Neural progenitor cell (in vitro differentiated cells): ENCODE measurements at regions not wholly inside any gene's neighbourhood (a gene's known extent, or its start where the extent isn't known, plus 50 kb on each side); places are given as distances from the start of the nearest gene placed in this dataset.

Experiments used
- DNase-seq: peaks from one replicate; pipeline ENCODE4 v3.0.0-alpha.2; 2016; ENCODE audit warnings: low spot score
- H2AFZ ChIP-seq: fragments of 200-600 bp; sonication (generic); replicated peaks from 2 replicates; pipeline ENCODE4 v1.6.1; 2016; ENCODE audit warnings: antibody characterized with exemption
- H3F3A ChIP-seq: fragments of 200-600 bp; sonication (generic); 2 replicates; pipeline ENCODE4 v1.6.1; 2016; ENCODE audit warnings: antibody characterized with exemption, low read depth
- H3K27ac ChIP-seq: fragments of 200-600 bp; sonication (generic); 2 replicates; pipeline ENCODE4 v1.5.1; 2016; ENCODE audit warnings: mild to moderate bottlenecking
- H3K27me3 ChIP-seq: fragments of 200-600 bp; sonication (generic); 2 replicates; pipeline ENCODE4 v1.6.1; 2016; ENCODE audit warnings: mild to moderate bottlenecking, moderate library complexity
- H3K36me3 ChIP-seq: fragments of 200-600 bp; sonication (generic); 2 replicates; pipeline ENCODE4 v1.5.1; 2016
- H3K4me1 ChIP-seq: fragments of 200-600 bp; sonication (generic); 2 replicates; pipeline ENCODE4 v1.6.1; 2016; ENCODE audit warnings: mixed run types
- H3K4me2 ChIP-seq: fragments of 200-600 bp; sonication (generic); 2 replicates; pipeline ENCODE4 v1.6.1; 2016
- H3K4me3 ChIP-seq: fragments of 200-600 bp; sonication (generic); 2 replicates; pipeline ENCODE4 v1.5.1; 2016
- H3K79me2 ChIP-seq: fragments of 200-600 bp; sonication (generic); 2 replicates; pipeline ENCODE4 v1.6.1; 2016; ENCODE audit warnings: low read depth
- H3K9ac ChIP-seq: fragments of 200-600 bp; sonication (generic); 2 replicates; pipeline ENCODE4 v1.6.1; 2016
- H3K9me3 ChIP-seq: fragments of 200-600 bp; sonication (generic); 2 replicates; pipeline ENCODE4 v1.5.1; 2016; ENCODE audit warnings: low read depth
- H4K20me1 ChIP-seq: fragments of 200-600 bp; sonication (generic); 2 replicates; pipeline ENCODE4 v1.6.1; 2016; ENCODE audit warnings: low read depth
- H3K27ac Mint-ChIP-seq: 3 replicates; pipeline ENCODE4 v1.8.0; 2021; ENCODE audit warnings: mixed read lengths
- H3K27me3 Mint-ChIP-seq: 2 replicates; pipeline ENCODE4 v1.8.0; 2022; ENCODE audit warnings: low read depth, mild to moderate bottlenecking, inconsistent platforms, moderate library complexity, mixed read lengths; ENCODE audit not compliant: insufficient read depth
- H3K36me3 Mint-ChIP-seq: 3 replicates; pipeline ENCODE4 v1.8.0; 2021; ENCODE audit warnings: mixed read lengths
- H3K4me1 Mint-ChIP-seq: 3 replicates; pipeline ENCODE4 v1.8.0; 2021; ENCODE audit warnings: mixed read lengths
- H3K4me3 Mint-ChIP-seq: 3 replicates; pipeline ENCODE4 v1.8.0; 2021; ENCODE audit warnings: mild to moderate bottlenecking, moderate library complexity, mixed read lengths
- H3K9me3 Mint-ChIP-seq: 3 replicates; pipeline ENCODE4 v1.8.0; 2020; ENCODE audit warnings: mixed read lengths
- EZH2 ChIP-seq: fragments of 200-600 bp; sonication (generic); IDR thresholded peaks from 2 replicates; pipeline ENCODE4 v1.6.1; 2017; ENCODE audit warnings: antibody characterized with exemption, mild to moderate bottlenecking, moderate library complexity
- EZH2phosphoT487 ChIP-seq: fragments of 200-600 bp; sonication (generic); IDR thresholded peaks from 2 replicates; pipeline ENCODE4 v1.6.1; 2017; ENCODE audit warnings: antibody characterized with exemption
- TF ChIP-seq, protein P1 (sequence below): fragments of 200-600 bp; sonication (generic); IDR thresholded peaks from 2 replicates; pipeline ENCODE4 v1.5.1; 2017; ENCODE audit warnings: antibody characterized with exemption, mild to moderate bottlenecking

DNA sequence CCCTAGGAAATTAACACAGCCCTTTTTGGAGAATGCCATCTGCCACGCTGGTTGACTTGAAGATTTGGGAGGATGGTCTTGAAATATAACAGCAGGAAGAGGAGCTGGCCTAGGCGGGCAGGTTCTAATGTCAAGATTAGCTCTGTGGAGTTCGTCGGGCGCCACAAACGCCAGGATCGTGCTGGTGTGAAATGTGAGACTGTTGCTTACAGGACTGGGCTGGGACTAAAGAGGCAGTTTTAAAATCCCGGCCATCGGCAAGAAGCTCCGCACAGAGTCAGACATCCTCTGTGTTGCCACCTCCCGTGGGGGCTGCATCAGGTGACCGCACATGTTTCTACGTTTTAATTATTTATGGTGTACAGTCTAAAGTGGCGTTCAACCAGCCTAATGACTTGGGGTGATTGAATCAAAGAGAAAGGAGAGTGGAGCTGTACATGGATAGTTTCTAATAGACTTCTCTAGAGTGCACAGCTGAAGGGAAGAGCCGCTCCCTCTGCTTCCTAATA is 99.4 kb upstream of the BCL11A start:
- H3K9me3 ChIP-seq: no peaks in the 10 kb centered on the region
- H3K4me1 ChIP-seq: no peaks in the 10 kb centered on the region
- no peak overlapping the region for H3K27ac ChIP-seq
- H3F3A ChIP-seq: no peaks in the 10 kb centered on the region
- no peak overlapping the region for H3K27ac Mint-ChIP-seq
- H3K4me3 Mint-ChIP-seq: no peak overlapping the region
- DNase-seq: no peak
- no peaks in the 10 kb centered on the region for H3K79me2 ChIP-seq
- no peaks in the 10 kb centered on the region for H3K4me1 Mint-ChIP-seq
- no peaks in the 10 kb centered on the region for H3K36me3 Mint-ChIP-seq
- no peak overlapping the region for H3K9ac ChIP-seq
- peak overlapping the region; percentile 76 for H2AFZ ChIP-seq
- peaks cover 5% of the 10 kb centered on the region for H3K27me3 Mint-ChIP-seq
- H3K9me3 Mint-ChIP-seq: no peaks in the 10 kb centered on the region
- no peaks in the 10 kb centered on the region for H3K36me3 ChIP-seq
- H3K4me3 ChIP-seq: no peak overlapping the region
- no peak for TF ChIP-seq EZH2phosphoT487
- TF ChIP-seq, protein P1, sequence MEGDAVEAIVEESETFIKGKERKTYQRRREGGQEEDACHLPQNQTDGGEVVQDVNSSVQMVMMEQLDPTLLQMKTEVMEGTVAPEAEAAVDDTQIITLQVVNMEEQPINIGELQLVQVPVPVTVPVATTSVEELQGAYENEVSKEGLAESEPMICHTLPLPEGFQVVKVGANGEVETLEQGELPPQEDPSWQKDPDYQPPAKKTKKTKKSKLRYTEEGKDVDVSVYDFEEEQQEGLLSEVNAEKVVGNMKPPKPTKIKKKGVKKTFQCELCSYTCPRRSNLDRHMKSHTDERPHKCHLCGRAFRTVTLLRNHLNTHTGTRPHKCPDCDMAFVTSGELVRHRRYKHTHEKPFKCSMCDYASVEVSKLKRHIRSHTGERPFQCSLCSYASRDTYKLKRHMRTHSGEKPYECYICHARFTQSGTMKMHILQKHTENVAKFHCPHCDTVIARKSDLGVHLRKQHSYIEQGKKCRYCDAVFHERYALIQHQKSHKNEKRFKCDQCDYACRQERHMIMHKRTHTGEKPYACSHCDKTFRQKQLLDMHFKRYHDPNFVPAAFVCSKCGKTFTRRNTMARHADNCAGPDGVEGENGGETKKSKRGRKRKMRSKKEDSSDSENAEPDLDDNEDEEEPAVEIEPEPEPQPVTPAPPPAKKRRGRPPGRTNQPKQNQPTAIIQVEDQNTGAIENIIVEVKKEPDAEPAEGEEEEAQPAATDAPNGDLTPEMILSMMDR: no peak
- TF ChIP-seq EZH2: no peak
- no peak overlapping the region for H3K4me2 ChIP-seq
- no peaks in the 10 kb centered on the region for H3K27me3 ChIP-seq
- H4K20me1 ChIP-seq: no peaks in the 10 kb centered on the region

DNA sequence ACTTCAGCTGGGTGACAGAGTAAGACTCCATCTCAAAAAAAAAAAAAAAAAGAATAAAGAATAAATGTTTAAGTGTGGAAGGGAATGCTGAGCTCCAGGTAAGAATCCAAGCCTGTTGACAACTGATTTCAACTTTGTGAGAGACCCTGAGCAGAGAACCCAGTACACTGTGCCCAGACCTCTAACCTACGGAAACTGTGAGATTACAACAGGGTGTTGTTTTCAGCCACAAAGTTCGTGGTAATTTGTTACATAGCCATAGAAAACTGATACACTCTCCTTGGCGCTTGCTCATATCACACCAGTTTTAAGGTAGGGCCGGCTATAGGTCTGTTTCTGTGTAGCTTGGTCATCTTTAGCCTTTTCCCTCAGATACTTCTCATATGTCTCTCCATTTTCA is 98.4 kb upstream of the PAPOLG start:
- no peak overlapping the region for H3K4me3 Mint-ChIP-seq
- Histone ChIP-seq H3K9me3 (no peaks in the 10 kb centered on the region), H3K4me1 (no peaks in the 10 kb centered on the region)

DNA sequence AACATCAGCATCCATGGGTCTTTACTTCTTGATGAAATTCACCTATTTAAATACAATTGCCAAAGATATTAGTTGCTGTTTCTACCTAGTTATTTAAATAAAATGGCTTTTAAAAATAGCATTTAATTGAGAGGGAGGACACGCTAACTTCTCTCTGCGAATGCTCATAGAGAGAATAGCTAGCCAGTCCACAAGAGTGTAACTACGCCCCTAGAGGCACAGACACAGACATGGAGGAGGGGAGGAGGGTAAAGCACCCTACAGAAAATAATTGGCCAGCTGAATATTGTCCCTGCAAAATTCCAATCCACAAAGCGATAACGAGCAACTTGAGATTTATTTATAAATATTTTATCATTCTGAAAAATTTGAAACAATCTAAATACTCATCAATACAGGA is 97.0 kb upstream of the PAPOLG start:
- Mint-ChIP-seq H3K27me3 (peaks cover 9% of the 10 kb centered on the region), H3K9me3 (no peaks in the 10 kb centered on the region), H3K27ac (no peak overlapping the region)

More for the DNA sequence above, 98.4 kb upstream of the PAPOLG start:
- TF ChIP-seq EZH2phosphoT487: no peak
- TF ChIP-seq, protein P1: no peak
- TF ChIP-seq EZH2: no peak
- Histone ChIP-seq H3K27ac (no peak overlapping the region), H3F3A (no peaks in the 10 kb centered on the region), H3K27me3 (no peaks in the 10 kb centered on the region), H3K79me2 (no peaks in the 10 kb centered on the region), H3K9ac (no peak overlapping the region), H2AFZ (no peak overlapping the region), H3K4me3 (no peak overlapping the region), H3K36me3 (no peaks in the 10 kb centered on the region), H4K20me1 (no peaks in the 10 kb centered on the region), H3K4me2 (no peak overlapping the region)
- Mint-ChIP-seq H3K9me3 (no peaks in the 10 kb centered on the region), H3K4me1 (no peaks in the 10 kb centered on the region), H3K27ac (no peak overlapping the region), H3K36me3 (no peaks in the 10 kb centered on the region), H3K27me3 (peaks cover 9% of the 10 kb centered on the region)
- no peak for DNase-seq

More for the DNA sequence above, 97.0 kb upstream of the PAPOLG start:
- Histone ChIP-seq H3F3A (no peaks in the 10 kb centered on the region), H3K4me2 (no peak overlapping the region), H3K9me3 (no peaks in the 10 kb centered on the region), H3K79me2 (no peaks in the 10 kb centered on the region), H3K4me3 (no peak overlapping the region), H3K9ac (no peak overlapping the region), H3K27ac (no peak overlapping the region), H3K27me3 (no peaks in the 10 kb centered on the region), H3K4me1 (no peaks in the 10 kb centered on the region), H3K36me3 (no peaks in the 10 kb centered on the region), H2AFZ (no peak overlapping the region), H4K20me1 (no peaks in the 10 kb centered on the region)
- DNase-seq: no peak
- TF ChIP-seq, protein P1: peak; percentile 21
- TF ChIP-seq EZH2phosphoT487 (no peak), EZH2 (no peak)
- Mint-ChIP-seq H3K4me3 (no peak overlapping the region), H3K4me1 (no peaks in the 10 kb centered on the region), H3K36me3 (no peaks in the 10 kb centered on the region)
